Transverse colon (tissue), 4 donors: ENCODE measurements at regions not wholly inside any gene's neighbourhood (a gene's known extent, or its start where the extent isn't known, plus 50 kb on each side); places are given as distances from the start of the nearest gene placed in this dataset.
"Not testable (repeated sequence)": the region's sequence is repeated elsewhere in the genome, so short reads cannot be mapped to it uniquely, and the experiment has no call there.

Experiments used
- DNase-seq: peaks from one replicate; pipeline ENCODE4 v3.0.0-alpha.2; 2019
- H3K27ac ChIP-seq, 4 donors: fragments of 200-600 bp; sonication (generic); 2 replicates each; pipeline ENCODE4 v1.5.1; 2016 to 2018; ENCODE audit warnings: inconsistent platforms in 4 of 4
- H3K27me3 ChIP-seq: fragments of 200-600 bp; sonication (generic); 2 replicates; pipeline ENCODE4 v1.5.1; 2017; ENCODE audit warnings: inconsistent platforms
- H3K36me3 ChIP-seq, 4 donors: fragments of 200-600 bp; sonication (generic); 2 replicates each; pipeline ENCODE4 v1.5.1; 2017 to 2019; ENCODE audit warnings: inconsistent platforms in 4 of 4
- H3K4me1 ChIP-seq, 4 donors: fragments of 200-600 bp; sonication (generic); 2 replicates each; pipeline ENCODE4 v1.5.1; 2017 to 2020; ENCODE audit warnings: inconsistent platforms in 4 of 4
- H3K4me3 ChIP-seq, 4 donors: fragments of 200-600 bp; sonication (generic); 1 replicate in 1 of 4; 2 replicates in 3 of 4; pipeline versions ENCODE4 v1.5.1 to v1.6.1; 2017 to 2019; ENCODE audit warnings: inconsistent platforms in 4 of 4
- H3K9me3 ChIP-seq, 2 donors: fragments of 200-600 bp; sonication (generic); 2 replicates each; pipeline ENCODE4 v1.5.1; 2017 to 2019; ENCODE audit warnings: inconsistent platforms in 2 of 2
- EP300 ChIP-seq: sonication (generic); formaldehyde crosslinking; IDR thresholded peaks from one replicate; pipeline ENCODE4 v1.6.1; 2017; ENCODE audit warnings: antibody characterized with exemption, low read depth
- POLR2A ChIP-seq: fragments of 450-650 bp; IDR thresholded peaks from one replicate; pipeline ENCODE4 v1.6.1; 2016; ENCODE audit warnings: antibody characterized with exemption, mild to moderate bottlenecking, moderate library complexity
- POLR2AphosphoS5 ChIP-seq, 3 donors: sonication (generic); formaldehyde crosslinking; IDR thresholded peaks; one replicate each; pipeline ENCODE4 v1.6.1; 2016; ENCODE audit warnings: antibody characterized with exemption in 3 of 3
- WGBS, 2 donors: methylation state at CpG; one replicate each; pipeline ENCODE4 v1.1.5; 2018; ENCODE audit warnings: low coverage in 1 of 2; 5-methylcytosine and 5-hydroxymethylcytosine counted together
- in situ Hi-C, 4 donors: fragments of 200-750 bp; cut with MboI; loops; one replicate each; pipeline versions ENCODE4 v1.15.0 to v1.15.1; 2017; ENCODE audit warnings: low sequenced_read_pairs in 3 of 4, low pct_ligation_motif_present in 1 of 4, low pct_unique_long_range_greater_than_20kb in 1 of 4
- intact Hi-C: fragments of 100-400 bp; cut with DNase I; formaldehyde crosslinking; loops from one replicate; pipeline ENCODE4 v1.15.1; 2023; ENCODE audit warnings: low total_unique reads
- TF ChIP-seq, protein P1 (sequence below), 5 experiments: fragments of 200-600 bp in 3 of 5; fragments of 450-650 bp in 2 of 5; sonication (generic) in 3 of 5; IDR thresholded peaks; 1 replicate in 2 of 5; 2 replicates in 3 of 5; pipeline ENCODE4 v1.5.1; 2016 to 2017; ENCODE audit warnings: antibody characterized with exemption in 5 of 5, inconsistent platforms in 3 of 5, mild to moderate bottlenecking in 2 of 5, moderate library complexity in 1 of 5

DNA sequence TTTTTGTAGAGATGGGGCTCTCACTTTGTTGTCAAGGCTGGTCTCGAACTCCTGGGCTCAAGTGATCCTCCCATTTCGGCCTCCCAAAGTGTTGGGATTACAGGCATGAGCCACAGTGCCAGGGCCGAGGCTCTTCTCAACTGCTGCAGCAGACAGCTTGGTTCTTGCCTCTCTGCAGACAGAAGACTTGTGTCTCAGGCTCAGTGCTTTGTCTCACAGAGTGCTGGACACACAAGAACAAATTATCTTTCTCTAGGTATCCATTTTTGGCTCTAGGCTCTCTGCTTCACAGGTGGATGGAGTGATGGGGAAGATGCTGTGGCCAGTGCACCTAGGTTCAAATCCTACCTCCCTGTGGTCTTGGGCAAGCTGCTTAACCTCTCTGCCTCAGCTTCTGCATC, 80.8 kb upstream of the RNU2-1 start:
- no peaks in the 10 kb centered on the region for H3K27me3 ChIP-seq
- TF ChIP-seq EP300 (no peak), POLR2A (no peak), POLR2AphosphoS5 (IDR thresholded peaks at IDR 0.05) (no peak)
- TF ChIP-seq, protein P1, sequence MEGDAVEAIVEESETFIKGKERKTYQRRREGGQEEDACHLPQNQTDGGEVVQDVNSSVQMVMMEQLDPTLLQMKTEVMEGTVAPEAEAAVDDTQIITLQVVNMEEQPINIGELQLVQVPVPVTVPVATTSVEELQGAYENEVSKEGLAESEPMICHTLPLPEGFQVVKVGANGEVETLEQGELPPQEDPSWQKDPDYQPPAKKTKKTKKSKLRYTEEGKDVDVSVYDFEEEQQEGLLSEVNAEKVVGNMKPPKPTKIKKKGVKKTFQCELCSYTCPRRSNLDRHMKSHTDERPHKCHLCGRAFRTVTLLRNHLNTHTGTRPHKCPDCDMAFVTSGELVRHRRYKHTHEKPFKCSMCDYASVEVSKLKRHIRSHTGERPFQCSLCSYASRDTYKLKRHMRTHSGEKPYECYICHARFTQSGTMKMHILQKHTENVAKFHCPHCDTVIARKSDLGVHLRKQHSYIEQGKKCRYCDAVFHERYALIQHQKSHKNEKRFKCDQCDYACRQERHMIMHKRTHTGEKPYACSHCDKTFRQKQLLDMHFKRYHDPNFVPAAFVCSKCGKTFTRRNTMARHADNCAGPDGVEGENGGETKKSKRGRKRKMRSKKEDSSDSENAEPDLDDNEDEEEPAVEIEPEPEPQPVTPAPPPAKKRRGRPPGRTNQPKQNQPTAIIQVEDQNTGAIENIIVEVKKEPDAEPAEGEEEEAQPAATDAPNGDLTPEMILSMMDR (IDR thresholded peaks at IDR 0.05) = no peak
- intact Hi-C loops (loop anchor here (10.0 kb wide), 1 partner anchor 300 kb away; no protein-coding TSS in a partner anchor), in situ Hi-C loops (loop anchor here in 1 of 4 donors (25.0 kb wide), 2 partner anchors 102 to 477 kb away; partner anchors contain the start of genes AOC2, PSME3 and TMEM106A)
- no peak overlapping the region for H3K27ac ChIP-seq
- DNase-seq = no peak
- 78% methylated on average over 3 of the region's 3 CpGs; no CpG with 5 or more reads in 1 of the 2 donors for WGBS, 2 donors
- H3K4me3 ChIP-seq = no peak overlapping the region
- H3K4me1 ChIP-seq = no peaks in the 10 kb centered on the region
- H3K36me3 ChIP-seq = no peaks in the 10 kb centered on the region
- no peaks in the 10 kb centered on the region for H3K9me3 ChIP-seq

DNA sequence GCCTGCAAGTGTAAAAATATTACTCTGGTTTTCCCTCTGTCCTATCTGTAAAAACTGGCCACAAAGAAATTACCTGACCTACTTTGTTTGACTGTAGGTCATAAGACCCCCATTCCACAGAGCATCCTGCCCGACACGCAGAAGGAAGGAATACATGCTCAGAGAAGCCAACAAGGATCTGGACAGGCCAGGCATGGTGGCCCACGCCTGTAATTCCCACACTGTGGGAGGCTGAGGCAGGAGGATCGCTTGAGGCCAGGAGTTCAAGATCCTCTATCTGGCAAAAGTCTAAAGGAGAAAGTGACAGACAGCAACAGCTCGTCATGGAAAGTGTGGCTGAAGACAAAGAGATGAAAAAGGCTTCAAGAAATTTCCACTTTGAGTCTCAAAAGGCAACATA, 78.2 kb upstream of the RNU2-1 start:
- 89 to 100% methylated on average over 1 to 5 of the region's 5 CpGs for WGBS, 2 donors
- Histone ChIP-seq H3K36me3 (no peaks in the 10 kb centered on the region), H3K4me1 (no peaks in the 10 kb centered on the region), H3K9me3 (no peaks in the 10 kb centered on the region), H3K27ac (no peak overlapping the region), H3K27me3 (no peaks in the 10 kb centered on the region), H3K4me3 (no peak overlapping the region)
- no peak for DNase-seq
- TF ChIP-seq POLR2A = no peak
- TF ChIP-seq, protein P1 (IDR thresholded peaks at IDR 0.05) = no peak
- TF ChIP-seq POLR2AphosphoS5 (IDR thresholded peaks at IDR 0.05) = no peak
- TF ChIP-seq EP300 = no peak
- intact Hi-C loops (loop anchor here (10.0 kb wide), 1 partner anchor 297 kb away; no protein-coding TSS in a partner anchor), in situ Hi-C loops (loop anchor here in 1 of 4 donors (25.0 kb wide), 2 partner anchors 100 to 475 kb away; partner anchors contain the start of genes AOC2, PSME3 and TMEM106A)

DNA sequence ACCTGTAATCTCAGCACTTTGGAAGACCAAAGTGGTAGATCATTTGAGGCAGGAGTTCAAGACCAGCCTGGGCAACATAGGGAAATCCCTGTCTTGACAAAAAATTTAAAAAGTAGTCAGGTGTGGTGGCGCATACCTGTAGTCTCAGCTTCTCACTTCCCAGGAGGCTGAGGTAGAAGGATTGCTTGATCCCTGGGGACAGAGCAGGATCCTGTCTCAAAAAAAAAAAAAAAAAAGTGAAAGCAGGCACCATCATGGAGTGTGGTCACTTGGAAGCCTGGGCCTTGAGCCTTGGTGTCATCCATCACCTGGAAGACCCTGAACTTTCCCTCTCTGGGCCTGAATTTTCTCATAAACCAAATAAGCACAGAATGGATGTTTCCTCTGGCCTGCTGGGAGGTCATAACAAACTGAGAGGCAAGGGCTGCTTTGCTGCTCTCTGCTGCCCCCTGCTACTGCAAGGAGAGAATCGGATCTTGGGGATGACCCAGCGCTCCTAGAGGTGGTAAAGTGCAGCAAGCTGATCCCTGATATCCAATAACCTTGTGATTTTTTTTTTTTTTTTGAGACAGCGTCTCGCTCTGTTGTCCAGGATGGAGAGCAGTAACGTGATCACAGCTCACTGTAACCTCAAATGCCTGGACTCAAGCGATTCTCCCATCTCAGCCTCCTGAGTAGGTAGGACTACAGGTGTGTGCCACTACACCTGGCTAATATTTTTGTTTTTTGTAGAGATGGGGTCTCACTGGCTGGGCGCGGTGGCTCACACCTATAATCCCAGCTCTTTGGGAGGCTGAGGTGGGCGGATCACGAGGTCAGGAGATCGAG, 75.9 kb upstream of the RNU2-1 start:
- no peaks in the 10 kb centered on the region for H3K4me1 ChIP-seq
- H3K27ac ChIP-seq = no peak overlapping the region
- intact Hi-C loops (loop anchor here (10.0 kb wide), 1 partner anchor 295 kb away; no protein-coding TSS in a partner anchor), in situ Hi-C loops (loop anchor here in 1 of 4 donors (25.0 kb wide), 2 partner anchors 97 to 472 kb away; partner anchors contain the start of genes AOC2, PSME3 and TMEM106A)
- H3K36me3 ChIP-seq = no peaks in the 10 kb centered on the region
- H3K9me3 ChIP-seq = no peaks in the 10 kb centered on the region
- H3K4me3 ChIP-seq = no peak overlapping the region
- TF ChIP-seq EP300 (no peak), POLR2AphosphoS5 (IDR thresholded peaks at IDR 0.05) (no peak), POLR2A (no peak)
- TF ChIP-seq, protein P1 (IDR thresholded peaks at IDR 0.05) = no peak
- DNase-seq = no peak
- 33 to 60% methylated on average over 1 to 12 of the region's 12 CpGs for WGBS, 2 donors
- H3K27me3 ChIP-seq = no peaks in the 10 kb centered on the region

DNA sequence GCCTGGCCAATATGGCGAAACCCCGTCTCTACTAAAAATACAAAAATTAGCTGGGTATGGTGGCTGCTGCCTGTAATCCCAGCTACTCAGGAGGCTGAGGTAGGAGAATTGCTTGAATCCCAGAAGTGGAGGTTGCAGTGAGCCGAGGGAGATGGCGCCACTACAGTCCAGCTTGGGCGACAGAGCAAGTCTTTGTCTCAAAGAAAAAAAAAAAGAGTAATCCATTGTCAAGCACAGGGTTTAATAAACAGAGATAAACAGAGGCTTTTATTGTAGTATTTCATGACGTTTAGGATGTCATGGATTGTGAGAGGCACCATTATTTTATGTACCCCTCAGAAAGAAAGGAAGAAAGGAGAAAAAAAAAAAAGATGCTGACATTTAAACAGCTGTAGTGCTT, 75.2 kb upstream of the RNU2-1 start:
- Histone ChIP-seq H3K4me1 (no peaks in the 10 kb centered on the region), H3K36me3 (no peaks in the 10 kb centered on the region), H3K9me3 (no peaks in the 10 kb centered on the region), H3K4me3 (no peak overlapping the region), H3K27me3 (no peaks in the 10 kb centered on the region), H3K27ac (no peak overlapping the region)
- in situ Hi-C loops = loop anchor here in 1 of 4 donors (25.0 kb wide), 2 partner anchors 97 to 472 kb away; partner anchors contain the start of genes AOC2, PSME3 and TMEM106A
- WGBS, 2 donors = 62 to 75% methylated on average over 6 of the region's 6 CpGs
- DNase-seq = no peak
- TF ChIP-seq POLR2A = no peak
- TF ChIP-seq, protein P1 (IDR thresholded peaks at IDR 0.05) = no peak
- TF ChIP-seq EP300 = no peak
- TF ChIP-seq POLR2AphosphoS5 (IDR thresholded peaks at IDR 0.05) = no peak
- intact Hi-C loops = no loop called here

DNA sequence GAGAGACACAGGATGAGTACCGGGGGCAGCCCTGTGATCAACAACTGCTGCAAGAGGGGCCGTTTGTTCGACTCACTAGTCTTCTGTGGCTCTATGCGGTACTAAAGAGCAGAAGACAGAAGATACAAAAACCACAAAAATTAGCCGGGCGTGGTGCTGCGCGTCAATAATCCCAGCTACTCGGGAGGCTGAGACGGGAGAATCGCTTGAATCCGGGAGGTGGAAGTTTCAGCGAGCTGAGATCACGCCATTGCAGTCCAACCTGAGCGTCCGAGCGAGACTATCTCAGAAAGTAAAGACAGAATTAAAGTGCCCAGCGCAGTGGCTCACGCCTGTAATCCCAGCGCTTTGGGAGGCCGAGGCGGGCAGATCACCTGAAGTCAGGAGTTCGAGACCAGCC, 71.0 kb upstream of the RNU2-1 start:
- H3K4me1 ChIP-seq, H3K27me3 ChIP-seq, H3K27ac ChIP-seq, DNase-seq, H3K4me3 ChIP-seq, H3K36me3 ChIP-seq, H3K9me3 ChIP-seq, intact Hi-C loops: not testable (repeated sequence)
- WGBS, 2 donors = 93% methylated on average over 3 of the region's 23 CpGs; no CpG with 5 or more reads in 1 of the 2 donors
- in situ Hi-C loops = loop anchor here in 1 of 4 donors (25.0 kb wide), 2 partner anchors 92 to 467 kb away; partner anchors contain the start of genes AOC2, PSME3 and TMEM106A

DNA sequence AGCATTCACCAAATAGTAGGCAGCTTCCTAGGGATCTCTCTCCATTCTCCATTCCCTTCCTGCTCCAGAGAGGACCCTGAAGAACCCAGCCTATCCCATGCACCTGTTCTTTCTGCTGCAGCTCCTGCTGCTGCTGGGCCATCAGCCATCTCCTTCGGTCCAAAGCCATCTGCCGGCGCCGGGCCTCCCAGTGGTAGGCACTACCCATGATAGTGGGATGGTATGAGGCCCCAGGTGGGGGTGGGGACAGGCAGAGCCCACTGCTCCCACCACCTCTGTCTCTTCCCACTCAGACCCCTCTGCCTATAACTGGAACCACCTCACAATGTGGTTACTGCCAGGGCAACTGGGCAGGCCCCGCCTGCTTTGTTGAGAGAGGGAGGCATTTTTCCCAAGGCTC, 69.3 kb upstream of the RNU2-1 start:
- H3K4me3 ChIP-seq, intact Hi-C loops, H3K27me3 ChIP-seq, DNase-seq, H3K4me1 ChIP-seq, H3K36me3 ChIP-seq, H3K27ac ChIP-seq, H3K9me3 ChIP-seq: not testable (repeated sequence)
- no CpG with 5 or more reads among the region's 5 CpGs for WGBS, 2 donors
- in situ Hi-C loops = loop anchor here in 1 of 4 donors (25.0 kb wide), 2 partner anchors 91 to 466 kb away; partner anchors contain the start of genes AOC2, PSME3 and TMEM106A
